SK-N-SH treated with all-trans-retinoic acid at 6 μM for 48 hours (cell line): ENCODE measurements at regions not wholly inside any gene's neighbourhood (a gene's known extent, or its start where the extent isn't known, plus 50 kb on each side); places are given as distances from the start of the nearest gene placed in this dataset.

Experiments used
- ATAC-seq: fragments of 200-7000 bp; cut with Tn5 transposase; 3 replicates; pipeline ENCODE4 v1.9.1; 2020; ENCODE audit warnings: mild to moderate bottlenecking, moderate library complexity
- ARNTL ChIP-seq: fragments of 450-650 bp; formaldehyde crosslinking; IDR thresholded peaks from 2 replicates; pipeline ENCODE4 v1.5.0; 2020; ENCODE audit warnings: low read depth, mild to moderate bottlenecking, moderate library complexity, borderline replicate concordance
- BACH2 ChIP-seq: fragments of 250-450 bp; sonication (Bioruptor Pico); IDR thresholded peaks from 2 replicates; pipeline ENCODE4 v1.9.0; 2021; ENCODE audit warnings: mild to moderate bottlenecking, borderline replicate concordance
- CREB5 ChIP-seq: fragments of 250-450 bp; sonication (Bioruptor Pico); IDR thresholded peaks from 2 replicates; pipeline ENCODE4 v1.5.1; 2020; ENCODE audit warnings: low read depth, mild to moderate bottlenecking, moderate library complexity
- CSDC2 ChIP-seq: fragments of 250-450 bp; sonication (Bioruptor Pico); IDR thresholded peaks from 2 replicates; pipeline ENCODE4 v1.5.0; 2020; ENCODE audit warnings: mild to moderate bottlenecking, moderate library complexity
- CSRNP3 ChIP-seq: fragments of 250-450 bp; sonication (Bioruptor Pico); IDR thresholded peaks from 2 replicates; pipeline ENCODE4 v1.5.1; 2021; ENCODE audit warnings: mild to moderate bottlenecking, moderate library complexity
- ESRRG ChIP-seq: fragments of 250-450 bp; sonication (Bioruptor Pico); IDR thresholded peaks from 2 replicates; pipeline ENCODE4 v1.6.1; 2021; ENCODE audit warnings: mild to moderate bottlenecking
- GLIS3 ChIP-seq: fragments of 250-450 bp; sonication (Bioruptor Pico); IDR thresholded peaks from 2 replicates; pipeline ENCODE4 v1.5.0; 2020; ENCODE audit warnings: mild to moderate bottlenecking, moderate library complexity
- ISL1 ChIP-seq: fragments of 250-450 bp; sonication (Bioruptor Pico); IDR thresholded peaks from 2 replicates; pipeline ENCODE4 v2.1.2; 2022; ENCODE audit warnings: mild to moderate bottlenecking, moderate library complexity
- OSR1 ChIP-seq: fragments of 250-450 bp; sonication (Bioruptor Pico); IDR thresholded peaks from 2 replicates; pipeline ENCODE4 v1.8.0; 2022; ENCODE audit warnings: moderate library complexity, mild to moderate bottlenecking, inconsistent platforms
- PATZ1 ChIP-seq: fragments of 250-450 bp; sonication (Bioruptor Pico); IDR thresholded peaks from 2 replicates; pipeline ENCODE4 v1.8.0; 2020; ENCODE audit warnings: mild to moderate bottlenecking, moderate library complexity, borderline replicate concordance
- PPARA ChIP-seq: fragments of 250-450 bp; sonication (Bioruptor Pico); IDR thresholded peaks from 2 replicates; pipeline ENCODE4 v1.5.0; 2020; ENCODE audit warnings: mild to moderate bottlenecking, borderline replicate concordance
- SNAI2 ChIP-seq: fragments of 250-450 bp; sonication (Bioruptor Pico); IDR thresholded peaks from 2 replicates; pipeline ENCODE4 v1.5.0; 2020; ENCODE audit warnings: mild to moderate bottlenecking, moderate library complexity
- TCF4 ChIP-seq: fragments of 250-450 bp; sonication (Bioruptor Pico); IDR thresholded peaks from 2 replicates; pipeline ENCODE4 v1.8.0; 2021; ENCODE audit warnings: mild to moderate bottlenecking, moderate library complexity, borderline replicate concordance
- TOX ChIP-seq: fragments of 250-450 bp; sonication (Bioruptor Pico); IDR thresholded peaks from 2 replicates; pipeline ENCODE4 v1.8.0; 2021; ENCODE audit warnings: mild to moderate bottlenecking, moderate library complexity, borderline replicate concordance
- TSHZ2 ChIP-seq: fragments of 250-450 bp; sonication (Bioruptor Pico); IDR thresholded peaks from 2 replicates; pipeline ENCODE4 v1.5.0; 2020; ENCODE audit warnings: mild to moderate bottlenecking, moderate library complexity
- ZC3H10 ChIP-seq: fragments of 250-450 bp; sonication (Bioruptor Pico); IDR thresholded peaks from 2 replicates; pipeline ENCODE4 v1.5.1; 2021; ENCODE audit warnings: mild to moderate bottlenecking, moderate library complexity
- ZFP3 ChIP-seq: fragments of 250-450 bp; sonication (Bioruptor Pico); IDR thresholded peaks from 2 replicates; pipeline ENCODE4 v1.5.0; 2020; ENCODE audit warnings: mild to moderate bottlenecking, moderate library complexity
- ZNF565 ChIP-seq: fragments of 450-650 bp; formaldehyde crosslinking; conservative IDR thresholded peaks from 2 replicates; pipeline ENCODE4 v1.5.0; 2020; ENCODE audit warnings: low read depth, mild to moderate bottlenecking, moderate library complexity
- ZNF70 ChIP-seq: fragments of 450-650 bp; formaldehyde crosslinking; IDR thresholded peaks from 2 replicates; pipeline ENCODE4 v1.5.0; 2020; ENCODE audit warnings: mild to moderate bottlenecking, moderate library complexity
- ZNF8 ChIP-seq: fragments of 450-650 bp; formaldehyde crosslinking; IDR thresholded peaks from 2 replicates; pipeline ENCODE4 v1.5.0; 2020; ENCODE audit warnings: mild to moderate bottlenecking, moderate library complexity

- TF ChIP-seq PATZ1 (CRISPR knock-in tag) (no peak), CSRNP3 (no peak), ZC3H10 (no peak), ZFP3 (CRISPR knock-in tag) (no peak), GLIS3 (CRISPR knock-in tag) (no peak)
- no peak for ATAC-seq
These were observed 286.3 kb downstream of the FSIP2 start for GRCh38 chr2:186024921-186025320.

- TF ChIP-seq CSRNP3 (no peak), TSHZ2 (CRISPR knock-in tag) (no peak), ZFP3 (CRISPR knock-in tag) (no peak), TCF4 (CRISPR knock-in tag) (no peak), ARNTL (CRISPR knock-in tag) (no peak), TOX (CRISPR knock-in tag) (no peak)
- ATAC-seq: no peak
These were observed 289.3 kb downstream of the FSIP2 start for GRCh38 chr2:186027922-186028321.

GRCh38 chr2:186031229-186031628 lies 292.6 kb downstream of the FSIP2 start:
- ATAC-seq: no peak
- TF ChIP-seq SNAI2 (CRISPR knock-in tag): no peak
- no peak for TF ChIP-seq PATZ1 (CRISPR knock-in tag)
- TF ChIP-seq ZNF8: no peak
- TF ChIP-seq ISL1: no peak
- no peak for TF ChIP-seq GLIS3 (CRISPR knock-in tag)
- no peak for TF ChIP-seq CREB5
- no peak for TF ChIP-seq PPARA (CRISPR knock-in tag)
- no peak for TF ChIP-seq ESRRG (CRISPR knock-in tag)
- TF ChIP-seq ZNF565: no peak
- TF ChIP-seq ARNTL (CRISPR knock-in tag): no peak

GRCh38 chr2:186032102-186032738 lies 293.6 kb downstream of the FSIP2 start:
- no peak for TF ChIP-seq CSDC2 (CRISPR knock-in tag)
- no peak for TF ChIP-seq ZNF8
- TF ChIP-seq TOX (CRISPR knock-in tag): no peak
- TF ChIP-seq ZNF70 (CRISPR knock-in tag): no peak
- no peak for TF ChIP-seq ESRRG (CRISPR knock-in tag)
- TF ChIP-seq TCF4 (CRISPR knock-in tag): no peak
- no peak for TF ChIP-seq BACH2 (CRISPR knock-in tag)
- TF ChIP-seq GLIS3 (CRISPR knock-in tag): no peak
- TF ChIP-seq ISL1: no peak
- TF ChIP-seq SNAI2 (CRISPR knock-in tag): no peak
- no peak for TF ChIP-seq ARNTL (CRISPR knock-in tag)
- no peak for TF ChIP-seq PATZ1 (CRISPR knock-in tag)
- no peak for TF ChIP-seq OSR1 (CRISPR knock-in tag)
- no peak for TF ChIP-seq CREB5
- ATAC-seq: no peak
